Head of caudate nucleus (tissue), 42 donors: ENCODE measurements at regions not wholly inside any gene's neighbourhood (a gene's known extent, or its start where the extent isn't known, plus 50 kb on each side); places are given as distances from the start of the nearest gene placed in this dataset.

ENCODE experiments used
- DNase-seq, 42 donors: peaks; one replicate each; pipeline versions ENCODE4 v3.0.0 to v3.0.0-alpha.2; 2020 to 2021; ENCODE audit warnings: mixed read lengths in 7 of 42
- intact Hi-C: fragments of 100-400 bp; cut with DNase I; formaldehyde crosslinking; loops from one replicate; pipeline ENCODE4 v1.15.0; 2022

DNA sequence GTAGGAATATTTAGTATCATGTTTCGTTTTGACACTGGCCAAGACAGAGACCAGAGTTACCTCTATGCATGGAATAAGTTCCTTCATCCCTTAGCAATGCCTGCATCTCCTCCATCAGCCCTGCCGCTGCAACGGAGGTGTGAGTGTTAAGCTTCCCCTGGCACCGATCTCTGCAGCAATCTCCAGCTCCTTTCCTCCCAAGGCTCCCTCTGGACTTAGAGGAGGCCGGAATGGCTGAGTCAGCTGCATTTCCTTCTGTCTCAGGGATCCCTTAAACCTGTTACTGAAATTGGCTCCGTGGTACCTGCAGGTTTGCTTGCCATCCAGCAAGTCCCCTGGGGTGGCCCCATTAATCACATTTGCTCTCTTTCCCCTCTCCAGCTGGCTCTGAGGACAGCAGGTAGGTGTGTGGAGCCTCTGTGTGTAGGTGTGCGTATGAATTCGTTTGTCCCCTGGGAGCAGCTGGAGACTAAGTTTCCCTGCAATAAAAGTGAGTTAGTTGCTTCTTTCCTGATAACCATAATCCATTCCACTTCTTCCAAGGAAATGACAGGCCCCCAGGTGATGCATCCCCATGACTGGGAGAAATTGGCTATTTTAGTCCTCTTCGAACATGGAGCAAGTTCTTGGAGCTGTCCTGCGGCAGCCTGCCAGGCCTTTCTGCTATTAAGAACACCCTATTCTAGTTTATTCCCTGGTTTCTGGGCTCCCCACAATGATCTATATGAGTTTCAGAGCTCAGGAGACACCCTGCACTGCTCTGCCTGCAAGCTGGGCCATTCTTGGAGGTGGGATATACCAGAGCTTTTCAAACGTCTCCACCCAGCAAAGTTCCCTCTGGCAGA is 457.2 kb upstream of the CADM1 start:
- intact Hi-C loops: no loop called here
- DNase-seq: no peak

DNA sequence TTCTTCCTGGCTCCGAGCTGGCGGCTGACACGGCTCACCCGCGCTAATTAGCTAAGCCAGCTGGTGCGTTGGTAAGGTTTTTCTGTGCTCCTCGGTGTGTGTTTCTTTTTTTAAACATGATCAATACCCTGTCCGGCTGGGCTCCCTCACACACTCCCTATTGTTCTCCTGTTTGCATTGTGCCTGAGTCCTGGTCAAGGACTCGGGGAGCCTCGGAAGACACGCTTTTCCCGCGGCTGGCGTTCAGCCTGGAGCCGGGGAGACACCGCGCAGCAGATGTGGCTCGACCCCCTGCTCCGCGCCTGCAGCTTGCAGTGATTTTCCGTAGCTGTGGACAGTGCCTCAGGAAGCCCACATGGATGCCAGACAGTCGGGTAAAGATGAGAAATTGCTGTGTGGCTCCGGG is 454.9 kb upstream of the CADM1 start:
- intact Hi-C loops: no loop called here
- DNase-seq: no peak

DNA sequence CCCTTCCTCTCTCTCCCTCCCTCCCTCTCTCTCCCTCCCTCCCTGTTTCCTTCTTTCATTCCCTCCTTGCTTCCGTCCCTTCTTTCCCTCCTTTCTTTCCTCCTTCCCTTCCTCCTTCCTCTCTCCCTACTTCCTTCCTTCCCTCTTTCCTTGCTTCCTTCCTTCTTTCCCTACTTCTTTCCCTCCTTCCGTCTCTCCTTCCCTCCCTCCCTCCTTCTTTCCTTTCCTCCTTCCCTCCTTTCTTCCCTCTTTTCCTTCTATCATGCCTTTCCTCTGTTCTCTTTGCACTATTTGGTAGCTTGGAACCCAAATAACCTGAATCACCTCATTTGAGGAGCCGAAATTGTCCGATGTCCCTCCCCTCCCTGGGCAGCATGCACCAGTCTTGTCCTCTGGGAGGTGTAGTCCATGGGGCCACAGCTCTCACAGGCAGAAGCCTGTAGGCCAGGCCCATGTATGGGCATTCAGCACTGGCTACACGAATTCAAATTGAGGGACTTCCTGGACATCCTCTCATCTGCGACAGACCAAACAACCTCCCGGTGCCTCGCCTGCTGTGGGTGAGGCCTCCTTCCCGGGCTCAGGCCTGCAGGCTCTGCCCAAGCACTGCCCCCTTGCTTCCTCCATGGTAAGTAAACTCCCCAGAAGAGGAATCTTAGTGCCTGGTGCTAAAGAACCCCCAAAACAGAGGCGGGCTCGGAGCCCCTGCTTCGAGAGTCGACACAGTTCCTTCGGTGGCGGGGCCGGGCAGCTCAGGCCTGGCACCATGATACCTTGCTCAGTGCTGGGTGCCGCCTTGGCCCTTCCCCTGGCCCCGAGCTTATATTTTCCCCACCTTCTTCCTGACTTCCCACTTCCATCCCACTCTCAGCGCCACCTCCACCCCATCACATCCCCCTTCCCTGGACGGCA is 454.1 kb upstream of the CADM1 start:
- no peak for DNase-seq
- intact Hi-C loops: no loop called here

DNA sequence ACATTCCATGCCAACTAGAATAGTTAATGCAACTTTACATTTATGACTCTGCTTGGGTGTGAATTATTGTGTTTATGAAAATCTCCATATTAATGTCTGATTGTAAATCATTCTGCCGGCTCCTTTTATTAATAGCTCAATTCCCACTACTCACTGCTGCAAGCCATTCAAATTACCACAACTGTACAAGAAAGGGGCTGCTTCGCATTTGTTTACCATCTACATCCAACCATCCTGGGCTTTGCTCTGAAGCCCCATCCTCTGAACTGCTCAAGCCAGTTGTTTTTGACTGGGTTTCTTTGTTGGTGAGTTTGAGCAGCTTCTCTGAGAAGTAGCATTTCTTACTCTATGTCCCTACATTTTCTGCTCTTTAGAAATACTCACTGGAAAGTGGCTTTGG is 451.6 kb upstream of the CADM1 start:
- intact Hi-C loops: no loop called here
- DNase-seq: no peak

DNA sequence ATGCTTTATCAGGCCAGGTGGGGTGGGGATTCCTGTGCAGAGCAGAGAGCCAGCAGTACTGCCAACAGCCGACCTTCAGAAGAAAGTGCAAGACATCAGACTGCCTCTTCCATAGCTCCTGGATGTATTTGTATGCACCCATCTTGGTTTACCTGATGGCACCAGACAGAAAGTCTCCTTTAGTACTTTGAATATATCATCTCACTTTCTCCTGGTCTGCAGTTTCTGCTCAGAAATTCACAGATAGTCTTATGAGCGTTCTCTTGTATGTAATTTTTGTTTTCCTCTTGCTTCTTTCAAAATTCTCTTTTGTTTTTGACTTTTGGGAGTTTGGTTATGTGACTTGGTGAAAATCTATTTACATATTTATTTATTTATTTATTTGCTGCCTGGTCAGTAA is 446.4 kb upstream of the CADM1 start:
- intact Hi-C loops: no loop called here

DNA sequence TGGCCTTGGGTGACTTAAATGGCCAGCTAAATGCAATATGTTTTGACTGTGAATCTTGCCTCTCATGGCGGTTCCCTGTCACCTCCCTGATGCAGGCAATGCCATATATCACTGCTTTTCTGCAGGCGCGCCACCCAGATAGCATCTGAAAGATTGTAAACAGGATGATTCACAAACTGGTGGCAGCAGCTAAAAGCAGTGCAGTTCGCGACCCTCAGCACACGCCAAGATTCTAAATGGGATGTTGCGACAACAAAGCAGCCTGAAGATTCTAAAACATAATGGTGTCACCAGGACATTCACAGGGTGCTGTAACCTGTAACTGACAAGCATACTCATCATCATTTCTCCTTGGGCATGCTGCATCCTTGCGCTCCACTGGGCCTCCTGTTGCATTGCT is 440.4 kb upstream of the CADM1 start:
- no peak for DNase-seq
- intact Hi-C loops: no loop called here

More for the DNA sequence above, 446.4 kb upstream of the CADM1 start:
- no peak for DNase-seq

DNA sequence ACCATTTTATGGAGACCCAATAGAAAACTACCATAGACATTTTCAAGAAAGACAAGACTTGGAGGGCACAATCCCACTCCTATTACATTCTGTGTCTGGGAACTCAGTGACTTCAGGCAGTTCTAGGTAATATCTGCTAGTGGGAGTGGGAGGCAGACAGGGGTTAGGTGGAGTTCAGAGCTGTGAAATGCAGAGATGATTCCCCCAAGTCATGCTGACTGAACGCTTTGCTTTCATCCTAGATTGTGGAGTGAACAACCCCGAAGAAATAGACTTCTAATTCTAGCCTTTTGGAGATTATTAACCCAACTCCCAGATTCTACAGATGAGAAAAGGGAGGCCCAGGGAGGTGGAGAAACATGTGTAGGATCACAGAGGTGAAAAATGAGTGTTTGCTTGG is 437.8 kb upstream of the CADM1 start:
- intact Hi-C loops: no loop called here
- peak in 1 of 42 donors; percentile 28 for DNase-seq

DNA sequence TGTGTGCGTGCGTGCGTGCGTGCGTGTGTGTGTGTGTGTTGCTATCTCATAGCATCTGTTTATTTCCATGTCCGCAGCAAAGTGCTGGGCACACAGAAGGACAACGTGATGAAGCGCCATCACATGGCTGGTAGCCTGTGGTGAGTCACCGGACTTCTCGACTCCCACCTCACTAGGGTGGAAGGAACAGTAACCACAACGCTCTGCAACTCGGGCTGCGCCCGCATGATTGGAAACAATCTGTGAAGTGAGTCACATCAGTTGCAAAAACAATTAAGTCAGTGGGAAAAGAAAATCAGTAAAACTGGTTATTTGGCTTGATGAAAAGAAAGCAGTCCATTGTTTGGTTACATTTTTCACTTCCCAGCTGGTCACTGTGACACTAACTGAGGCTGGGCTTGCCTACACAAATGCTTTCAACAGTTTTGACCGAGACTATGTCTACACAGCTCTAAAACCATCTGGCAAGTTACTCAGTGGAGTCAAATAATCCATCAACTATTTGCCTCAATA is 437.3 kb upstream of the CADM1 start:
- DNase-seq: peak in 32 of 42 donors; percentile 14 to 80 (median 48)
- intact Hi-C loops: no loop called here

DNA sequence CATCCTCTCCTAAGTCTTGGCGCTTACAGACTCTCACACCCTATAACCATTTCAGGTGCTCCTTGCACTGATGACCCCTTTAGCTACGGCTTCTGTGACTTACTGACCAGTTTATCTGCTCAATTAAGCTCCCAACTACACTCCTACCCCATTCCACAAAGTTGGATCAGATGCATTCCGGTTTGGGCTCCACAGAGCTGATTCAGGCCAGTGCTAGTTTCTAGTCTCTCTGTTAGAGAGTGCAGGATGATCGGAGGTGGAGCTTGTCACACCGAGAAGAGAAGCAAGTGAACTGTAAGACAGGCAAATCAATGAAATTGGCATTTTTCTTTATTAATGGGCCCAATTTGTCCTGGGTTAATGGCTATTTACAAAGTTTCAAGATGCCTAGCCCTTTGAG is 436.8 kb upstream of the CADM1 start:
- no peak for DNase-seq
- intact Hi-C loops: no loop called here

DNA sequence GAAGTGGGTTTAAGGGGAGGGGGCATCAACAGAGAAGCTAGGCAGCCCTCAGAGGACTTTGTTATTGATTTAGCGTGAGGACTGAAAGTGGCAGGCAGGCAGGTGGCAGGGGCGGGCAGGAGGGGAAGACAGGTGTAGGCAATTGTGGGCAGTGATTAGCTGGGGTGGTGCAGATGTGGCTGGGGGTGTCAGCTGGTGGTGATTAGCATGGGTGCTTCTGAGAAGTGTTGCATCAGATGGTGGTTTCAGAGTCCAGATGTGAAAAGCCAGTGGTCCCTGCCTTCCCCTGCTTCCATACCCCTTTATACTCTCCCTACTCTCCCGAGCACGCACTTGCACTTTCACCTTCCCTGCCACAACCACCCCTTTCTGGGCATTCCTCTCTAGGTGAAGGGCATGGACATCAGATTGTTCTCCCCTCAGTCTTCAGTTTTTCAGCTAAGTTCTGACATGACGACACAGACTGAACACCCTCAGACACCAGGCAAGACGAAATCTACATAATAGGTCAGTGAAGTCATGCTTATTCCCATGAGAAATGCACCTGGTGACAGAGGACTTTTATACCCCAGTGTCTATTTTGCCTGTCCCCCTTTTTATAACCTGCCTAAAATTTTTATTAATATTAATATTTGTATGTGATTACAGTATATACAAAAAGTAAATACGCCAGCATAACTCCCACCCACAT is 435.7 kb upstream of the CADM1 start:
- DNase-seq: no peak
- intact Hi-C loops: no loop called here

DNA sequence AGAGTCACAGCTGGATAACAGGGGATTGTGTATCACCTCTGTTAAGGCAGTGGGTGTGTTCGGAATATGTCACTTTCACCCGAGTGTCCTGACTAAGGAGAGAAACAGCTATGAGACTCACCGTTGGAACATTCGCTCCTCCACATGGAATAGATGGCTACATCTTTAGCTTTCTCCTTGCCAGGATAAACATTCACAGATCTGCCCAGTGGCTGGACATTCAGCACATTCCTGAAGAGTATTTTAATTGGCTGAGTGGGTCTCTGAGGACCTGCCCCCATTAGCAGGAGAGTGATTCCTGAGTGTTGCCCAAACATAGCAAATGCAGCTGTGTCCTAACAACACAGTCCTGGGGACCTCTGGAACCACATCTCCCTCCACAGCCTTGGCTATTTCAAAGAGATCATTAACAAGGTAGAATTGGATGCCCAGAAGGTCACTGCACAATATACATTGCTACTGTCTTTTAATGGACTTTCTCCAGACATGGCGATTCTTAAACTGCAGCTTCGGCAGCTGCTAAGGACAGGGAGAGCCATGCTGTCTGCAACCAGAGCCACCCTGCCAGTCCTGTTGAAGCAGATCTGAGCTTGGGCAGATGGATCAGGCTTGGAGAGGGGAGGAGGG is 435.0 kb upstream of the CADM1 start:
- no peak for DNase-seq
- intact Hi-C loops: no loop called here

DNA sequence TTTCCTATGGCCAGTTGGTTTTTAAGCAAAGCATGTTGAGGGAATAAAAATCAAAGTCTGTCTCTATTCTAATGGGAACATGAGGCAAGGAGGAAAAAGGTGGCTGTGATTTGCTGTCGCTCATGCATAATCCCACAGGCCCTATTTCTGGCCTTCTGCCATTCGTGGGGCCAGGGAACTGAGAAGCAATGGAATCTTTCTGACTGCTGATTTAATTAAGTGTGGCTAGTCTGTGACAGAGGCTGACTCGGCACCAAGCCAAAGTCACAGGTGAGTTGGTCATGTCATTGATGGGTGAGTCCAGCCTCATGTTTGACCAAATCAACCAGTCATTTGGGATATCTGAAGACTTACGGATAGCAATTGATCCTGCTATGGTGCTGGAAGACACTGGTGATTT is 429.3 kb upstream of the CADM1 start:
- DNase-seq: no peak
- intact Hi-C loops: no loop called here

DNA sequence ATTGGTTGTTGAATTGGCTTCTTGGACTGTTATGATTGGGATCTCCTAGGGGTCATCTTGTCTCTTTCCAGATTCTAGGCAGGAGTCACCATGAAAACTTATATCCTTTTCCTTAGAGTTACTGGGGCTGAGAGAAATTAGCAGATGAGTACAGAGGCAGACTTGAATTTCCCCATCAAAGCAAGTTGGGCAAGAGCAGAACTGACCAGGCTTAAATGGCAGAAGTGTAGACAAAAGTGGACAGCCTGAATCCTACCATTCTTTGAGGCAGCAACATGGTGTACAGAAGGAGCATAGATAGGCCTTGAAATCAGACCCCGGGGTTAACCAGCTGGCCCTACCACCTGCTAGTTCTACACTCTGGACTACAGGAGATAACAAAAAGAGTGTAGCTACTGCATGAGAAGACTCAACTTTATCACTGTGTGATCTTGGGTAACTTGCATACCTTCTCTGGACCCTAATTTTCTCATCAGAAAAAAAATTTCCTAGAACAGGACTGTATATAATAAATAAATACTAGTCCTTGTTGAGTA is 427.4 kb upstream of the CADM1 start:
- no peak for DNase-seq
- intact Hi-C loops: no loop called here

DNA sequence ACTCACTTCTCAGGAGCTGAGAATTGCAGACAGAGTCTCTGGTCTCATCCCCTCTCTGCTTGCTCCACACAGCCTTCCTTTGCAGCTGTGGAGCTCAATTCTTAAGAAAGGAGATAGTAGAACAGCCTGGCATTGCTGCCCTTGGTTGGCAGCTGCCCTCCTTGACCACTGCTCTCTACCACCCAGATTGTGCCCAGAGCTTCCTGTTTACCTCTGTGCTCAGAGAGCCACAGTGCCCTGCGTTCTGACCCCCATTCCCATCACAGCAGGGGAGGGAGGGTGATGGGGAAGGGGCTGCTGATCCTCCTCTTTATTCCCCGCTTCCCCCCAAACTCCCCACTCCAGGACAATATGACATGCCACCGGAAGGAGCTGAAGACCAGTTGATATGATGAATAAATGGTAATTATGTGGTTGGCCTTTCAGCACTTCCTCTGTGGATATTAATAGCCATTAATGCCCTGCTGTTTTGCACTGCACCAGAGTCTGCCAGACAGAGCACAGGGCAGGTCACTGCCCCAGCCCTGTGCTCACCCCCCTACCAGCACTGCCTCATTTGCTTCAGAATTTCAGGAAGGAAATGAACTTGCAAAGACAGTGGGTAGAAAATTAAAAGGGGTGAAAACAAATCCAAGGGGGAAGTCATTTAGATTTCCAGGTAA is 426.8 kb upstream of the CADM1 start:
- intact Hi-C loops: no loop called here
- peak in 2 of 42 donors; percentile 13 to 17 for DNase-seq

DNA sequence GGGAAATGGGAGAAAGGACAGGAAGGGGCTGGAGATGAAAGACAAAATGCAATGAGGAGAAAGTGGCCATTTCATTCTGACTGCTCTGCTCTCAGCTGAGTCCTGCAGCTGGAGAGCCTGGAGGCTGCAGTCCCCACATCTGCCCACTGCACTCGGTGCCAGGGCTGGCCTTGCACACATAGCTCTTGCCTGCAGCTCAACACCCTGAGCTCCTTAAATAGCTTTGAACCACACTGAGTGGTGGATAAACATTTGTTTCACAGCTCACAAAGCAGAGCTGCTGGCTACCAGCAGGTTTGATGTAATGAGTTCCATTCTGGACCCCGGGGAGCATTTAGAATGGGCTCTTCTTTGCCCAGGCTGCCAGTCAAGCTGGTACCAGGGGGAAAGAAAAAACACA is 426.1 kb upstream of the CADM1 start:
- DNase-seq: peak in 23 of 42 donors; percentile 16 to 69 (median 35)

DNA sequence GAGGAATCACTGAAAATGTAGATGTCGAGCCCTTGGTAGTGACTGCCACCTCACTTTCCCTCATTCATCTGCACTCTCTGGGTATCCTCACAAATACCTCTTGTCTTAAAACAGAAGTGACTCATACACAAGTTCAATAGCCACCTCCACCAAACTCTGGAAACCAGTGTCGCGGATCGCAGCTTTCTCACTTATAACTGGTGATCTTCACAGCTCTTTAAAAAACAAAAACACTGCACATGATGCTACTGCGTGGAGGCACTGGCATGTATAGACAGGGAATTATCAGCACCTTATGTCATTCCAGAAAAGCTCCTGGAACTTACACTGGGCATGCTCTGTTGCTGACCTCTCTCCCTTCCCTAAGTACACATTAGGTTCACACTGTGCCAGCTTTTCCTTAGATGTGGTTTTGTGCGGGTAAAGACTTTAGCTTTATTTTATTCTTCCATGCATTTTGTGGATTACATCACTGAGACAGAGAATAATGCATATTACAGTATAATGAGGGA is 425.5 kb upstream of the CADM1 start:
- intact Hi-C loops: no loop called here
- no peak for DNase-seq

More for the DNA sequence above, 426.1 kb upstream of the CADM1 start:
- intact Hi-C loops: no loop called here

DNA sequence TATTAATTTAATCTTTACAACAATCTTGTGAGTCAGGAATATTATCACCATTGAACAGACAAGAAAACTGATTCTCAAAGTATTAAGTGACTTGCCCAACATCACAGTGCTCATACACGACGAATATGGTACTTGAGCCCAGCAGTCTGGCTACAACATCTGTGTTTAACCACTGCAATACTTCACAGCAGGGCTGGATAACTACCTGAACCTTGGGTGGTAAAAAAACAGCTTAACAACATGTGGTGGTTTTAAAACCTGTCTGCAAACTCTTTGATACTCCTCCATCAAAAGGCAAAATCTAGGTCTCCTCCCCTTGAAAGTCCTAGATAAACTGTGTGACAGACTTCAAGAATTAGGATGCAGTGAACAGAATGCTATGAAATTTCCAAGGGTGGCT is 424.6 kb upstream of the CADM1 start:
- no peak for DNase-seq
- intact Hi-C loops: no loop called here

DNA sequence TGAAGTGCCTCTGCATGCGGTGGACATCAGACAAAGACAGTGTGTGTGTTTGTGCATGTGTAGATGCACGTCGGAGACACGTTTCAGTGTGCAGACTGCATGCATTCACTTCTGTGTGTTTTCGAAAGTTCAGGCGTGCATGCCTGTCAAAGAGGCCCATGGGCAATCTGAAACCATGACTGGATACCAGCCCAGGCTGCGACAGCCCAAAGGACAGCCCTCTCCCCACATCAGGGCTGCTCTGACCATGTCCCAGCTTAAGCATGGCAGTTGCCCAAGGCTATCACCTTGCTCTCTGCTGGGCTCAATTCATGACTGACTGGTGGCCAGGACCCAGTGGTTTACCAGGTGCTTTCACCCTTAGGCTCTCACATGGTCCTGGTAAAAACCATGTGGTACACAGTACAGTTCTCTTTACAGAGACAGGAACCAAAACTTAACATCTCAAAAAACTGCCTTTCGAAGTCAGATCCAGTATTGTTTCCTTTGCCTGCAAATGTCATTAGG is 423.7 kb upstream of the CADM1 start:
- intact Hi-C loops: no loop called here
- no peak for DNase-seq
